BJ (cell line): ENCODE measurements at regions not wholly inside any gene's neighbourhood (a gene's known extent, or its start where the extent isn't known, plus 50 kb on each side); places are given as distances from the start of the nearest gene placed in this dataset.

ENCODE experiments used
- CTCF ChIA-PET: fragments of 350-600 bp; formaldehyde crosslinking; extraction: SDS; loops from one replicate; lab custom pipeline; 2021; ENCODE audit warnings: antibody characterized with exemption, inconsistent platforms; lab: Yijun Ruan, JAX
- POLR2A ChIA-PET: fragments of 300-600 bp; sonication (Branson Sonifier 250); formaldehyde crosslinking; extraction: SDS; loops from one replicate; lab custom pipeline; 2021; ENCODE audit warnings: antibody characterized with exemption; lab: Charles Lee
- DNase-seq: peaks from one replicate; pipeline ENCODE4 v3.0.0-alpha.2; 2011; ENCODE audit warnings: low read depth
- H3K27me3 ChIP-seq: 2 replicates; pipeline ENCODE4 v1.6.0; 2011; ENCODE audit warnings: low read length; ENCODE audit not compliant: control insufficient read depth, insufficient read depth
- H3K36me3 ChIP-seq: 2 replicates; pipeline ENCODE4 v1.5.1; 2011; ENCODE audit warnings: low read length; ENCODE audit not compliant: control insufficient read depth, insufficient read depth
- H3K4me3 ChIP-seq: 2 replicates; pipeline ENCODE4 v1.5.1; 2011; ENCODE audit warnings: low read depth, mild to moderate bottlenecking, control low read depth, low read length
- CTCF ChIP-seq: IDR thresholded peaks from 2 replicates; pipeline ENCODE4 v1.5.1; 2011; ENCODE audit warnings: low read depth, mild to moderate bottlenecking, control low read depth, inconsistent platforms, low read length, moderate library complexity; ENCODE audit not compliant: insufficient read depth

DNA sequence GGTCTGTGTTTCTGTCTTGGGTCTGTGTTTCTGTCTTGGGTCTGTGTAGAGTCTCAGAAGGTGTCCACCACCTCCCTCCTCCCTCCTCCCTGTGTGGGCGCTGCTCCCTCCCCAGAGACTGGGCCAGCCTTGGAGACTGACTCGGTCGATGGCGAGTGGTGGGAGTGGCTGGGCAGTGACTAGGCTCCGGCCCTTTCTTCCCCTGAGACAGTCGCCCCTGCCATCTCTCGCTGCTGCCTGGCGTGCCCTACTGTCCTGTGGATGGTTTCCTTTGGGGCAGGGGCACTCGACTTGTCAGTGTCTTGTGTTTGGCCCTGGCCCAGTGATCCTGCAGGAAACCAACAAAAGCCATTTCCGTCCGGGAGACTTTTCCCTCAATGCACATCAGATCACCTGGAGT, 215.8 kb downstream of the NDUFA10 start:
- no peak for DNase-seq
- Histone ChIP-seq H3K36me3 (no peaks in the 10 kb centered on the region), H3K27me3 (no peaks in the 10 kb centered on the region), H3K4me3 (no peak overlapping the region)
- TF ChIP-seq CTCF = no peak
- CTCF ChIA-PET = interaction anchor here (0.6 kb wide), 1 partner anchor 914 kb away, joined by 5 read pairs; no protein-coding TSS in a partner anchor
- POLR2A ChIA-PET = no interaction called here

GRCh38 chr2:239807568-239807967, 217.6 kb downstream of the NDUFA10 start:
- no peaks in the 10 kb centered on the region for H3K27me3 ChIP-seq
- ChIA-PET POLR2A (no interaction called here), CTCF (no interaction called here)
- no peak for TF ChIP-seq CTCF
- DNase-seq = no peak
- no peaks in the 10 kb centered on the region for H3K36me3 ChIP-seq
- no peak overlapping the region for H3K4me3 ChIP-seq

- no peak for DNase-seq
- no peak for TF ChIP-seq CTCF
- no peak overlapping the region for H3K4me3 ChIP-seq
- H3K27me3 ChIP-seq = no peaks in the 10 kb centered on the region
- H3K36me3 ChIP-seq = no peaks in the 10 kb centered on the region
- CTCF ChIA-PET = no interaction called here
- POLR2A ChIA-PET = no interaction called here
These were observed 218.2 kb downstream of the NDUFA10 start for GRCh38 chr2:239806758-239807434.

- Histone ChIP-seq H3K4me3 (no peak overlapping the region), H3K36me3 (no peaks in the 10 kb centered on the region), H3K27me3 (no peaks in the 10 kb centered on the region)
- ChIA-PET POLR2A (no interaction called here), CTCF (no interaction called here)
- DNase-seq = no peak
- TF ChIP-seq CTCF = no peak
These were observed 218.9 kb downstream of the NDUFA10 start for GRCh38 chr2:239806276-239806675.

GRCh38 chr2:239805414-239805813, 219.7 kb downstream of the NDUFA10 start:
- no peak overlapping the region for H3K4me3 ChIP-seq
- H3K27me3 ChIP-seq = no peaks in the 10 kb centered on the region
- ChIA-PET CTCF (interaction anchor here (1.3 kb wide), 1 partner anchor 15 kb away, joined by 3 read pairs; no protein-coding TSS in a partner anchor), POLR2A (no interaction called here)
- no peak for DNase-seq
- no peak for TF ChIP-seq CTCF
- H3K36me3 ChIP-seq = no peaks in the 10 kb centered on the region
